HEK293 (cell line): ENCODE measurements at regions not wholly inside any gene's neighbourhood (a gene's known extent, or its start where the extent isn't known, plus 50 kb on each side); places are given as distances from the start of the nearest gene placed in this dataset.

Experiments used
- CTCF ChIP-seq: fragments of 450-650 bp; formaldehyde crosslinking; IDR thresholded peaks from 2 replicates; pipeline ENCODE4 v1.5.1; 2016; ENCODE audit warnings: missing biosample characterization, missing genetic modification characterization
- PATZ1 ChIP-seq: fragments of 450-650 bp; formaldehyde crosslinking; IDR thresholded peaks from 2 replicates; pipeline ENCODE4 v1.5.1; 2016; ENCODE audit warnings: missing biosample characterization, missing genetic modification characterization
- PBX3 ChIP-seq: sonication (generic); formaldehyde crosslinking; IDR thresholded peaks from 2 replicates; pipeline ENCODE4 v1.8.1; 2022; ENCODE audit warnings: mild to moderate bottlenecking, moderate library complexity, missing genetic modification reagents
- ZNF140 ChIP-seq: fragments of 450-650 bp; formaldehyde crosslinking; IDR thresholded peaks from 2 replicates; pipeline ENCODE4 v1.5.1; 2016; ENCODE audit warnings: missing biosample characterization, missing genetic modification characterization

- TF ChIP-seq PATZ1 (tag by site-specific recombination) (no peak), CTCF (tag by site-specific recombination) (no peak), ZNF140 (tag by site-specific recombination) (no peak), PBX3 (CRISPR knock-in tag) (no peak)
Observed at GRCh38 chr4:28267166-28267565, 1406.5 kb downstream of the STIM2 start.
